Mucosa of descending colon (tissue), 3 donors: ENCODE measurements at regions not wholly inside any gene's neighbourhood (a gene's known extent, or its start where the extent isn't known, plus 50 kb on each side); places are given as distances from the start of the nearest gene placed in this dataset.

Experiments used
- ATAC-seq: fragments of 200-7000 bp; cut with Tn5 transposase; one replicate; pipeline ENCODE4 v1.9.1; 2020; ENCODE audit warnings: mild to moderate bottlenecking, moderate library complexity
- DNase-seq, 3 donors: peaks; one replicate each; pipeline ENCODE4 v3.0.0-alpha.2; 2020
- H3K36me3 ChIP-seq: fragments of 200-600 bp; one replicate; pipeline ENCODE4 v1.8.0; 2021; ENCODE audit warnings: low read depth, mild to moderate bottlenecking
- H3K4me1 ChIP-seq: fragments of 200-600 bp; one replicate; pipeline ENCODE4 v1.8.0; 2021; ENCODE audit warnings: low read depth, mild to moderate bottlenecking
- H3K4me3 ChIP-seq: fragments of 200-600 bp; one replicate; pipeline ENCODE4 v1.8.0; 2021; ENCODE audit warnings: mild to moderate bottlenecking
- H3K9me3 ChIP-seq: fragments of 200-600 bp; one replicate; pipeline ENCODE4 v1.8.0; 2021; ENCODE audit warnings: mild to moderate bottlenecking
- intact Hi-C, 2 donors: fragments of 100-400 bp; cut with DNase I in 1 of 2; cut with micrococcal nuclease in 1 of 2; formaldehyde crosslinking; loops; one replicate each; pipeline versions ENCODE4 v1.11.0 to v1.11.1; 2022; cut with DNase I, micrococcal nuclease
- TF ChIP-seq, protein P1 (sequence below): fragments of 200-600 bp; IDR thresholded peaks from one replicate; pipeline ENCODE4 v1.8.0; 2022; ENCODE audit warnings: antibody characterized with exemption, mild to moderate bottlenecking
- donor health status: DM: no; HTN: no; CAD: no; lungs with moderate emphysema.
- donor health status: DM: no; HTN: no; CAD: no.
- donor health status: DM: no; HTN: yes; CAD: no.

DNA sequence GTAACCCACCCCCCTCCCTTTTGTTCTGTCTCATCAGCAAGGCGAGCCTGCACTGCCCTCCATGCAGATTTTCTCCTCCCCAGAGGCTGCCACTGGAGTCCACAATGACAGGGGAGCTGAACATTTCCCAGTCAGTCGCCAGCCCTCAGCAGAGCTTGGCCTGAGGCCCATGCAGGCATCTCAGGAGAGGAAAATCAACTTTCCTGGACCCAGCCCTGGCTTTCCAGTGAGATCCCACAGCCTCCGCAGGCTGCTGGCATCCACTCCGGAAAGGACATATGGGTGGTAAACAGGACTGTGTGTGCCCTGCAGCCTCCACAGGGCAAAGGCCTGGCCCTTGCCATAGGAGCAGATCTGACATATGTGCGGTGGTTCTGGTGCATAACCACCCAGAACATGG, 253.8 kb downstream of the TNS1 start:
- TF ChIP-seq, protein P1, sequence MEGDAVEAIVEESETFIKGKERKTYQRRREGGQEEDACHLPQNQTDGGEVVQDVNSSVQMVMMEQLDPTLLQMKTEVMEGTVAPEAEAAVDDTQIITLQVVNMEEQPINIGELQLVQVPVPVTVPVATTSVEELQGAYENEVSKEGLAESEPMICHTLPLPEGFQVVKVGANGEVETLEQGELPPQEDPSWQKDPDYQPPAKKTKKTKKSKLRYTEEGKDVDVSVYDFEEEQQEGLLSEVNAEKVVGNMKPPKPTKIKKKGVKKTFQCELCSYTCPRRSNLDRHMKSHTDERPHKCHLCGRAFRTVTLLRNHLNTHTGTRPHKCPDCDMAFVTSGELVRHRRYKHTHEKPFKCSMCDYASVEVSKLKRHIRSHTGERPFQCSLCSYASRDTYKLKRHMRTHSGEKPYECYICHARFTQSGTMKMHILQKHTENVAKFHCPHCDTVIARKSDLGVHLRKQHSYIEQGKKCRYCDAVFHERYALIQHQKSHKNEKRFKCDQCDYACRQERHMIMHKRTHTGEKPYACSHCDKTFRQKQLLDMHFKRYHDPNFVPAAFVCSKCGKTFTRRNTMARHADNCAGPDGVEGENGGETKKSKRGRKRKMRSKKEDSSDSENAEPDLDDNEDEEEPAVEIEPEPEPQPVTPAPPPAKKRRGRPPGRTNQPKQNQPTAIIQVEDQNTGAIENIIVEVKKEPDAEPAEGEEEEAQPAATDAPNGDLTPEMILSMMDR = no peak
- no peak for DNase-seq

DNA sequence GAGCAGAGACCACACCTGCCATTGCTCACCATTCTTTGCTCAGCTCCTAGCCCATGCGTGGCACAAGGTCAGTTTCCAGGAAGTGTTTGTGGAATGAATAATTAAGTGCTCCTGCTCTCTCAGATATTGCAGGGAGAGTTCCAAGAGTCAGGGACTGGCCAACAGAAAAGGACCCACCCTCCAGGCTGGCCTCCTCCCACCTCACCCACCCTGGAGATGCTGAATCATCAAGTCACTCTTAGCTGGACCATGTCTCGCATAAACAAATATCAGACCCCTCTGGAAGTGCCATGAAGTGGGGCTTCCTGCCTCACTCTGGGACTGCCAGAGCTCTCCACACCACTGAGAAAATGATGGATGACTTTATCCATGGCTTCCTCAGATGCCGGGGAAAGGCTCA, 256.0 kb downstream of the TNS1 start:
- DNase-seq = no peak
- TF ChIP-seq, protein P1 = no peak
- no peak for ATAC-seq
- H3K4me3 ChIP-seq = no peak overlapping the region
- intact Hi-C loops = no loop called here
- no peaks in the 10 kb centered on the region for H3K4me1 ChIP-seq
- H3K36me3 ChIP-seq = no peaks in the 10 kb centered on the region
- no peaks in the 10 kb centered on the region for H3K9me3 ChIP-seq

More for the DNA sequence above, 253.8 kb downstream of the TNS1 start:
- Histone ChIP-seq H3K9me3 (no peaks in the 10 kb centered on the region), H3K36me3 (no peaks in the 10 kb centered on the region), H3K4me1 (no peaks in the 10 kb centered on the region), H3K4me3 (no peak overlapping the region)
- intact Hi-C loops = no loop called here
- no peak for ATAC-seq

DNA sequence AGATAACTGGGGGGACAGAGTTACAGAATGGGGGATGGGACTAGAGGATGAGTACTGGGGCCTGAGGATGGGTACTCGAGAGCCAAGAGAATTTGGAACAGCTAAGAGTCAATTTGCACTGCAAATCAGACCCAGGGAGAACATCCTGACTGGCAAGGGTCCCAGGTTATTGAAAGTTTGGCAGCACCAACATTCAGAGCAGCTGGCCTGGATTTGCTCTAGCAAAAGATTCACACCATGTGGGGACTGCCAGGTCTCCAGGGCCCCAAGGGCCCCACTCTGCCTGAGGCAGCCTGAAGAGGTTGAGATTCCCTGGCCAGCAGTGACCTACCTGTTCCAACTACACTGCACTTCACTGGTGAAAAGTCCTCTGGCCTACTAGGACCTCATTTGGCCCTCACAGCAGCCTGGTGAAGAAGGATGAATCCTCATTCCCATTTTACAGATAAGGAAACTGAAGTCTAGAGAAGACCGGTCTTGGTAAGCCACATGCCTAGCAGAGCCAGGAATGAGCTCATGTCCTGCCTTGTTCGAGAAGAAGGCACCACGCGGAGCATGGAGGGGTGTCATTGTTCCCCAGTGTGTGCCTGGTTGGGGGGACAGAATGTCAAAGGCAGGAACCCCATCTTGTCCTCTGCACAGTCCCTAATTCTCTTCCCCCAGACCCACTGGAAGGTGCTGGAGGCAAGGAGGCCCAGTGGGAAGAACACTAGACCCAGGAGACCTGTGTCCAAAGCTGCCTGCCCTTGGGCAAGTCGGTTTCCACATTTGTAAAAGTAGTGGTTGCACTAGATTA, 258.6 kb downstream of the TNS1 start:
- ATAC-seq = no peak
- Histone ChIP-seq H3K9me3 (no peaks in the 10 kb centered on the region), H3K36me3 (no peaks in the 10 kb centered on the region), H3K4me1 (no peaks in the 10 kb centered on the region), H3K4me3 (no peak overlapping the region)
- TF ChIP-seq, protein P1 = no peak
- no peak for DNase-seq
- intact Hi-C loops = no loop called here

DNA sequence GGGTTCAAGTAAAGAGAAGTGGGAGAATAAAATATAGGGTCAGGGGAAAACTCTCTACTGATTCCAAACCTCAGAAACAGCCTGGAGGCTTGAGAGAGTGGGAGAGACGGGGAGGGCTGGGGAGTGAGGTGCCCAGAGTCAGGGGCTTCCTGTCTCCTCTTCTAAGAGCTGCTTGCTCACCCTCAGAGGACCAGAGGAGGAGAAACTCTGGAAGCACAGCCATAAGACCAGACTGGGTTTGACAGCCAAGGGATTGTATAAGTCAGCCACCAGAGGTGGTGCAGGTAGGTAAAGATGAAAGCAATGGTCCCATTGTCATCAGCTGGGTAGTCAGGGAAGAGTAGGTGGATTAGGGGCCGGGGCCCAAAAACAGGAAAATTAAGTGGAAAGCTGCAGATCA, 259.4 kb downstream of the TNS1 start:
- ATAC-seq = no peak
- no peaks in the 10 kb centered on the region for H3K36me3 ChIP-seq
- no peaks in the 10 kb centered on the region for H3K9me3 ChIP-seq
- TF ChIP-seq, protein P1 = no peak
- H3K4me1 ChIP-seq = no peaks in the 10 kb centered on the region
- no peak overlapping the region for H3K4me3 ChIP-seq
- intact Hi-C loops = no loop called here
- no peak for DNase-seq

DNA sequence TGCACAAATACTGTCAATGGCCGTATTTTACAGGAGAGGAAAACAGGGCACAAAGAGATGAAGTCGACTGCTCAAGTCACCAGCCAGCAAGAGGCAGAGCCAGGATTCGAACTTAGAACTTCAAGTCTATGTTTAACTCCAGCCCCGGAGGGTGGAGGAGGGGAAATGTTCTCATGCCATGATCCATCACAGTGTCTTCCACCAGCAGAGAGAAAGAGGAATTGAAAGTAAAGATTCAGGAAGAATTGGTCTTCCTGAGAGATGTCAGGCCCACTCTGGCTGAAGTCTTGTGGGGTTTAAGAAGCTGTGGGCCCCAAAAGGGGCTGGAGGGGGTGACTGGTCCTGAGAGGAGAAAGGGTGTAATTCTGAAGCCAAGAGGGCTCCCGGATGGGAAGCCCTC, 260.0 kb downstream of the TNS1 start:
- Histone ChIP-seq H3K4me1 (no peaks in the 10 kb centered on the region), H3K36me3 (no peaks in the 10 kb centered on the region), H3K4me3 (no peak overlapping the region), H3K9me3 (no peaks in the 10 kb centered on the region)
- DNase-seq = peak in 1 of 3 donors; percentile 8
- ATAC-seq = no peak
- intact Hi-C loops = no loop called here
- TF ChIP-seq, protein P1 = no peak
